ENCODE measurements at regions not wholly inside any gene's neighbourhood (a gene's known extent, or its start where the extent isn't known, plus 50 kb on each side); places are given as distances from the start of the nearest gene placed in this dataset.

- DNase-seq (ENCODE audit: low read depth, low spot score) = no peak
- no peak for TF ChIP-seq CTCF (IDR thresholded peaks at IDR 0.05; ENCODE audit: insufficient read depth, low read length, missing control alignments)
- H3K4me3 ChIP-seq (ENCODE audit: low read depth, low read length) = no peak overlapping the region
- CTCF ChIA-PET = interaction anchor here (2.9 kb wide), 1 partner anchor 14 kb away, joined by 30 read pairs; no protein-coding TSS in a partner anchor
- POLR2A ChIA-PET = no interaction called here
Measured at GRCh38 chr7:131843898-131844331, 287.5 kb upstream of the PODXL start.

GRCh38 chr7:131839967-131840690, 283.7 kb upstream of the PODXL start:
- DNase-seq (ENCODE audit: low read depth, low spot score) = no peak
- TF ChIP-seq CTCF (IDR thresholded peaks at IDR 0.05; ENCODE audit: insufficient read depth, low read length, missing control alignments) = no peak
- ChIA-PET CTCF (interaction anchor here (0.9 kb wide), 1 partner anchor 17 kb away, joined by 3 read pairs; no protein-coding TSS in a partner anchor), POLR2A (interaction anchor here (0.6 kb wide), 1 partner anchor 329 kb away, joined by 3 read pairs; no protein-coding TSS in a partner anchor)
- H3K4me3 ChIP-seq (ENCODE audit: low read depth, low read length) = no peak overlapping the region

- no peak for TF ChIP-seq CTCF (IDR thresholded peaks at IDR 0.05; ENCODE audit: insufficient read depth, low read length, missing control alignments)
- ChIA-PET POLR2A (no interaction called here), CTCF (interaction anchor here (2.9 kb wide), 1 partner anchor 22 kb away, joined by 12 read pairs; no protein-coding TSS in a partner anchor)
- no peak for DNase-seq (ENCODE audit: low read depth, low spot score)
- no peak overlapping the region for H3K4me3 ChIP-seq (ENCODE audit: low read depth, low read length)
Measured at GRCh38 chr7:131836733-131837132, 280.3 kb upstream of the PODXL start.

- H3K4me3 ChIP-seq (ENCODE audit: low read depth, low read length) = no peak overlapping the region
- ChIA-PET POLR2A (no interaction called here), CTCF (interaction anchor here (0.8 to 2.9 kb wide), 2 partner anchors 18 to 24 kb away, joined by 3 to 12 read pairs; no protein-coding TSS in a partner anchor)
- no peak for DNase-seq (ENCODE audit: low read depth, low spot score)
- no peak for TF ChIP-seq CTCF (IDR thresholded peaks at IDR 0.05; ENCODE audit: insufficient read depth, low read length, missing control alignments)
Measured at GRCh38 chr7:131835141-131835540, 278.7 kb upstream of the PODXL start.

- no peak for TF ChIP-seq CTCF (IDR thresholded peaks at IDR 0.05; ENCODE audit: insufficient read depth, low read length, missing control alignments)
- ChIA-PET POLR2A (no interaction called here), CTCF (interaction anchor here (1.3 kb wide), 2 partner anchors 29 to 141 kb away, joined by 3 to 4 read pairs; no protein-coding TSS in a partner anchor)
- DNase-seq (ENCODE audit: low read depth, low spot score) = no peak
- no peak overlapping the region for H3K4me3 ChIP-seq (ENCODE audit: low read depth, low read length)
Measured at GRCh38 chr7:131830681-131831080, 274.3 kb upstream of the PODXL start.

- ChIA-PET CTCF (interaction anchor here (0.6 to 1.3 kb wide), 3 partner anchors 29 to 536 kb away, joined by 3 to 4 read pairs (median 3); no protein-coding TSS in a partner anchor), POLR2A (no interaction called here)
- no peak overlapping the region for H3K4me3 ChIP-seq (ENCODE audit: low read depth, low read length)
- no peak for DNase-seq (ENCODE audit: low read depth, low spot score)
- no peak for TF ChIP-seq CTCF (IDR thresholded peaks at IDR 0.05; ENCODE audit: insufficient read depth, low read length, missing control alignments)
Measured at GRCh38 chr7:131829947-131830558, 273.6 kb upstream of the PODXL start.

All from AG04449 (cell line).